HG03439 (cell line): ENCODE measurements at regions not wholly inside any gene's neighbourhood (a gene's known extent, or its start where the extent isn't known, plus 50 kb on each side); places are given as distances from the start of the nearest gene placed in this dataset.
A peak's percentile ranks its signal among the peaks of the same experiment; 100 is the strongest.

ENCODE experiments used
- ATAC-seq: cut with Tn5 transposase; IDR thresholded peaks from one replicate; pipeline ENCODE4 v1.9.1; 2021; ENCODE audit warnings: mild to moderate bottlenecking, moderate library complexity; ENCODE audit not compliant: unreplicated experiment

GRCh38 chr13:31895691-31896090 is 135.9 kb upstream of the FRY start:
- no peak for ATAC-seq

DNA sequence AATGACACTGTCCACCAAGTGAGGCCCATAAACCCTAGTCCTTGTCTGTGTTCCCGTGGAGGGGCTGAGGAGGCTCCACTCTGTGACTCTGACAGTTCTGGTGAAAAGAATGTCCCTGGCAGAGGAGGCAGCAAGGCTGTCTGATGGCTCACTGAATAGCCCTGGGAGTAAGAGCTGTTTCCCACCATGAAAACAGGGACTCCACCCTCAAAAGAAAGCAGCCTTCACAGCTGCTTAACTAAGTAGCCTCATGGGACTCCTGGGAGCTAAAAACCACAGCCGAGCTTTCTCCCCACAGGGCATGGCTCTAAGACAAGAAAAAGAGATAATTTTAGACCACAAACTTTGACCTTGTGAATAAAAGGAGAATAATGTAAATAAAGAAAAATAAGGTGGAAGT is 135.1 kb upstream of the FRY start:
- peak; percentile 45 for ATAC-seq

GRCh38 chr13:31898378-31899071 is 133.0 kb upstream of the FRY start:
- ATAC-seq = no peak

GRCh38 chr13:31901985-31902384 is 129.6 kb upstream of the FRY start:
- no peak for ATAC-seq

- no peak for ATAC-seq
These were observed 128.3 kb upstream of the FRY start for GRCh38 chr13:31903111-31903815.

GRCh38 chr13:31904941-31905824 is 126.4 kb upstream of the FRY start:
- ATAC-seq = no peak

- ATAC-seq = no peak
These were observed 125.6 kb upstream of the FRY start for GRCh38 chr13:31905961-31906360.

DNA sequence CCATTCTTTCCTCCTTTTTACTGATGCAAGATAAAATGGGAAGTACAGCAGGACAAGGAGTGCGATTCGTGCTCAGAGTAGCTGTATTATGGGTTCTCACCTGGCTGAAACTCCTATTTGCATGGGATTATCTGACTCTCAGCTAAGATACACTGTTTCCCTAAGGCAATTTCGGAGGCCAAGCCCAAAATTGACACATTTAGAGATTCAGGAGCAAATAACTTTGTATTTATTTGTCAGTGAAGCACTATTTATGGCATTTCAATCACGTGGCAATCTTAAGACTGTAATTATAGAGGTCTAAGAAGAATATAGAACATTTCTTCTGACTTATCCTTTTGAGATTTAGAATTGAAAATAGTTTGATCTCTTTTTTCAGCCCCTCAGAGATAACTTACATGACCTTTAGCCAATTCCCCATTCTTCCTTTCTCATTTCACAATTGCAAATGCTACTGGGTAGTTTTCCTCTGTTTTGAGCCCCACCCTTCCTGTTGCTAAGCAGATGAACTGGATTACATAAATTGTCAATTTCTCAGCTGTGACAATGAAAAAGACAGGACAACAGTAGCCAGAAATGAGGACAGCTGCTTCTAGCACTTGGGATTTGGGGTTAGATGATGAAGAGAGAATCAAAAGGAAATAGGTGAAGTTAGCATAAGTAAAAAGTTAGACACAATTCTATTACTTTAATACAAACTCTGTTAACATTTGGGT is 122.7 kb upstream of the FRY start:
- ATAC-seq = no peak

DNA sequence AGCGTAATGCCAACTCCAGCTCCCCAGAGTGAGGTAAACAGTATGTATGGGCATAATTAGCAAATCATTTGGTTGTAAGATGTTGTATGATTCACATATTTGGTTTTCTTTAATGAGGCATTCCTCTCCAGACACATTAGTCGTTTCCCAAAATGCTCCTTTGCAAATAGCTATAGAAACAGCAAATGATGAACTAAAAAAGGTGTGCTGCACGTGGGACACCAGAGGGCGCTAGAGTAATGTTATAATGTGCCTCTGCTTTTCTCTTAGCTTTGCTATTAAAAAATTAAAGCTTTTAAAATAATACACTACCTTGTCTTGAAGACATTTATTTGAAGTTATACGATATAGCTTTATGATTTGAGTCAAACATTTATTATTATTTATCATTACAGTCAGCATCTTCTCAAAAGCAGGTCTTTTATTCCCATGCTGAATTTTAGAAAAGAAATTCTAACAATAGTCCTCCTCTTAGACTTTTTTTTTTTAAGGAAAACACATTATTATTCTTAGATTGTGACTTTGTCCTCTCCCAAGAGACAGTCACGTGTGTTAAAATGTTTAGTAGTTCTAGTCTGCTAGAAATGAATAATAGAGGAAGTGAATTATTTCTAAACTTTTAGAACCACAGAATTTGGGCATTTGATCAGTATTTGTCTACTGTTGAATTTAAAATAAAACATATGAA is 121.6 kb upstream of the FRY start:
- ATAC-seq = no peak

DNA sequence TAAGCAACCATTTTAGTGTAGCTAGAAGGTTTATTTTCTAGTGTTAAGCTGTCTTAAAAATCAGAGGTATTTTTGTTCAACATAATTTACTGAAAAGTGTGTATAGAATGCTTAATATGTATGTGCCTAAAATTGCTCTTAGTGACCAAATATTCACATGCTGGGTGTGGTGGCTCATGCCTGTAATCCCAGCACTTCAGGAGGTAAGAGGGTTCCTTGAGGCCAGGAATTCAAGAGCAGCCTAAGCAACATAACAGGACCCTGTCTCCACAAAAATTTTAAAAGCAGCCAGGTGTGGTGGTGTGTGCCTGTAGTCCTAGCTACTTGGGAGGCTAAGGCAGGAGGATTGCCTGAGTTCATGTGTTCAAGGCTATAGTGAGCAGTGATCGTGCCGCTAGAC is 120.9 kb upstream of the FRY start:
- ATAC-seq = no peak

- no peak for ATAC-seq
These were observed 118.8 kb upstream of the FRY start for GRCh38 chr13:31912647-31913401.

GRCh38 chr13:31913459-31913858 is 118.1 kb upstream of the FRY start:
- no peak for ATAC-seq

DNA sequence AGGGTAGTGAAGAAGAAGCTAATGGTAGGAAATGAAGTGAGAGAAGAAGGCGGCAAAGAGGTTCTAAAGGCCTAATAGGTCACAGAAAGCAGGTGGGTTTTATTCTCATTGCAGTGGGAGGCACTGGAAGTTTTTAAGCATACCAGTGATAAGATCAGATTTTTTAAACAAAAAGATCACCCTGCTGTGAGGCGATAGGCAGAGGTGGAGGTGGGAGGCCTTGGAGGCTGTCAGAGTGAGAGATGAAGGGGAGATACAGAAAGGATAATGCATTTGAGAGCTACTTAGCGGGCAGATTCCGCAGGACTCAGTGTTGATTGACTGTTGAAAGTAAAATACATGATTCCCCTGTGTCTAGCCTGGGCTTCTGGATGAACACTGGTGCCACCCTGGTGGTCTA is 116.7 kb upstream of the FRY start:
- no peak for ATAC-seq

DNA sequence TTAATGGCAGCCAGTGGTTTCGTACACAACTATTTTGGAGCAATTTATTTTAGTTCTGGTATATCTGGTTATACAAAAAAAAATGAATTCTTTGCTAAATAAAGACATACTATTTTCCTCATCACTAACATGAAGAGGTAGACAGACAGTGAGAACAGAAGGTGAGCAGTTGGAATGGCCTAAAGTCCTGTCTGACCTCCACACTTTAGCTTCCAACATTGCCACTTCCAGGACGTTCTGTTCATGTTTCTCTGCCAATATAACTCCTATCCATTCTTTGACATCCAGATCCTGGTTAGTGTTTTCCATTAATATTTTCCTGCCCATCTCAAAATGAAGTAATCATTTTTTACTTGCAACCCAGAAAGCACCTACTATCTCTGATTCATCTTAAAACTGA is 112.9 kb upstream of the FRY start:
- ATAC-seq = no peak

DNA sequence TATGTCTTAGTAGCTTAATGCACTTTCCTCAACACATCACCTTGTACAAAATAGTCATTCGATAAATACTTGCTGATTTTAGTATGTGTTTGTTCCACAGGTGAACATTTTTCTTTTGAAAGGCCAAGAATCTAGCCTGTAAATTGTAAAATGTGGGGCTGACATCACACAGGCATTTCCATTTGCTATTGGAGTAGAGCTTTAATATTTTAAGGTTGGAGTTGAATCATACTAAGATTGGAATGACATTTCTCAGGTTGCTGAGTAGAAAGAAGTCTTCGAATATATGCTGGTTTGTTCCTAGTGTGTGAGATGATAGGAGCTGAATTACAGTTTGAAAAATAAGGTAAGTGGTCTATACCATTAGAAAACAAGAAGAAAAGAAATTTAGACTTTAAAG is 112.3 kb upstream of the FRY start:
- ATAC-seq = no peak

DNA sequence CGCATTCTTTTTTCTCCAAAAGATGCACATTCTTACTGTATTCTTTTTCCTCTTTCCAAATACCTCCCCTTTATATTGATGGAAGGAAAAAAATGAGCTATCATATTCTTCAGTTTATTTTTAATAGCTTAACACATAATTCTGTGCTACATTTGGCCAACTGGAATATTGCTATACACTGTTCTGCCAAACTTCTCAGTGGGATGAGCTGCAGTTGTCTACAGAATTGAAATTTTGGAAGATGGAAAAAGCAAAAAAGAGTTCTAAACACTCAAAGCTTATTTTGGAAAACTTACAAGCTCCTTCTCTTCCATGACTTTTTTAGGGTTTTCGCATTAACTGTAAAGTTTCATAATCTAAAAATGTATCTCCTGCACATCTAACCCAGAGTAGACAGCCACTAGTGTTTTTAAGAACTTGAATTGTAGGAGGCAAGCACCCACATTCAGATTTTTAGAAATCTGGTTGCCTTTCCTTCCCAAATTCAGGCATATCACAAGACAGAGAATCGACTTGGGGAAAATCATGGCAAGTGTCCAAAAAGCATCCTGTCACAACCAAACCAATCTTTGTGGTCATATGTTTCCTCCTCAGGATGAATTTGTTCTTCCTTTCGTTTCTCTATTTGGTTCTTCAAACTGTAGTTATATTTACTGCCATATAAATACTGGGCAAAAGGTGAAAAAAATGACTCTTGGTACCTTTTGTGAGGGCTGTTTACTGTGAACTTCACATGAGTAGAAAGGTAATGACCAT is 111.4 kb upstream of the FRY start:
- no peak for ATAC-seq

DNA sequence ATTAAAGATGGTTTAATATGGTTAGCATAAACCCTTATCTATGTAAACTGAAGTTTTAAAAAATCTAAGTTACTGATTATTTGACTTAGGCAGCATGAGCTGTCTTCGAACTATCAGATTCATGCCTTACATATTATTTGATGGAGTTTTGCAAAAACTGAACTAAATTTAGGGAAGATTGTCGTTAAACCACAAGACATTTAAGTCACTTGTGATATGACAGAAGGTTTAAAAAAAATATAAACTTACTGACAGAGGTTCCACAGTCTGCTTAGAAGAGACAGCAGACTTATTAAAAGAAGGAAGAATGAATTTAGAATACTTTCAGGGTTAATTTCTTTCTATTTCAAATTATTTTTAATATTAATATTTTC is 110.9 kb upstream of the FRY start:
- no peak for ATAC-seq

DNA sequence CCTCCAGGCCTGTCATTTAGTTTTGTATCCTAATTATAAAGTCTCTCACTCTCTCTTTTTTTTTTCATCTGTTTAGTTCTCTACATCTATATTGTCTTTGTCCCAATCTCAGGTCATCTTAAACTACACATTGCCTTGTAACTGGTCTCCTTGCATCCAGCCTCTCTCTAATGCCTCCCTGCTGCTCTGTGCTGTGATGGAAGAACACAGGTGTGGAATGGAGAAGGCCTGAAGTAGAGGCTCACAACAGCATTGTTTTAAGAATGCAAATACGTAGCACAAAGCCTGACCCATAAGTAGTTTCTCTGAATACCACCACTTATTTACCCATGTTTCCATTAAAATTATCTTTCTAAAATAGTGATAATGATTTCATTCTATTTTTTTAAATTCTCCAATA is 108.8 kb upstream of the FRY start:
- ATAC-seq = no peak

DNA sequence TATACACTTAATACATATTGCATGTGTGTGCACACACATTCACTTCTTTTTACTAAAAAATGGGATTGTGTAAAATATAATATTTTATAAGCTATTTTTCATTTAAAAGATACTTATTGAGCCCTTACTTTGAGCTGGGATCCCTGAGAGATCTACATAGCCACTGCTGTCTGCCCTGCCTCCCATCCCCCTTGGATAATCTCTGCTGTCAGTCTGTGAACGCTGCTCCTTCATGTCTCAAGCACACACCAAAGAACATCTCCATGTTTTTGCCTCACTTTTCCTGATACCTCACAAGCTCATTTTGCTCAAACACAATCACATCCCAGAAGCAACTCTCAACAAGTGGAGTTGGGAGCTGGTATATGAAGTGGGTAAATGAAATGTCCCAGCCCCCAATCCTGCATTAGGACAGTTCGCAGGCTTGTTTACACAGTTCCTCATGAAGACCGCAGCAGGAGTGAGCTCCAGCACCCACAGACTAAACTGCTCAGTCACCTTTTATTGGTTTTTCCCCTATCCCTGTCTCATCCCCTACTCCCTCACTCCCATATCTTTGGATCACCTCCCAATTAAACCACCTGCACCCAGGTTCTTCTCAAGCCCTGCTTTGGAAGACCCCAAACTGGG is 108.3 kb upstream of the FRY start:
- ATAC-seq = no peak
